Chondrocyte (in vitro differentiated cells): ENCODE measurements at regions not wholly inside any gene's neighbourhood (a gene's known extent, or its start where the extent isn't known, plus 50 kb on each side); places are given as distances from the start of the nearest gene placed in this dataset.

Source experiments
- DNase-seq: peaks from one replicate; pipeline ENCODE4 v3.0.0; 2021; ENCODE audit warnings: mixed read lengths, low spot score
- H3K27ac Mint-ChIP-seq: one replicate; pipeline ENCODE4 v1.8.0; 2021; ENCODE audit warnings: mild to moderate bottlenecking, moderate library complexity, mixed read lengths; ENCODE audit not compliant: unreplicated experiment
- H3K27me3 Mint-ChIP-seq: 2 replicates; pipeline ENCODE4 v1.8.0; 2021; ENCODE audit warnings: low read depth, mixed read lengths
- H3K36me3 Mint-ChIP-seq: 2 replicates; pipeline ENCODE4 v1.8.0; 2021; ENCODE audit warnings: low read depth, mixed read lengths
- H3K4me1 Mint-ChIP-seq: 2 replicates; pipeline ENCODE4 v1.8.0; 2021; ENCODE audit warnings: low read depth, mild to moderate bottlenecking, mixed read lengths
- H3K4me3 Mint-ChIP-seq: one replicate; pipeline ENCODE4 v1.8.0; 2021; ENCODE audit warnings: mild to moderate bottlenecking, moderate library complexity, mixed read lengths; ENCODE audit not compliant: unreplicated experiment
- H3K9me3 Mint-ChIP-seq: 2 replicates; pipeline ENCODE4 v1.8.0; 2021; ENCODE audit warnings: low read depth, mixed read lengths
- TF ChIP-seq, protein P1 (sequence below): fragments of 200-600 bp; sonication (generic); IDR thresholded peaks from 2 replicates; pipeline ENCODE4 v1.5.0; 2021; ENCODE audit warnings: antibody characterized with exemption, mild to moderate bottlenecking, moderate library complexity

GRCh38 chr14:55744321-55744720, 164.3 kb downstream of the KTN1 start:
- Mint-ChIP-seq H3K27ac (no peak overlapping the region), H3K27me3 (no peaks in the 10 kb centered on the region), H3K4me3 (no peak overlapping the region), H3K4me1 (peaks cover 17% of the 10 kb centered on the region), H3K36me3 (no peaks in the 10 kb centered on the region), H3K9me3 (no peaks in the 10 kb centered on the region)
- TF ChIP-seq, protein P1, sequence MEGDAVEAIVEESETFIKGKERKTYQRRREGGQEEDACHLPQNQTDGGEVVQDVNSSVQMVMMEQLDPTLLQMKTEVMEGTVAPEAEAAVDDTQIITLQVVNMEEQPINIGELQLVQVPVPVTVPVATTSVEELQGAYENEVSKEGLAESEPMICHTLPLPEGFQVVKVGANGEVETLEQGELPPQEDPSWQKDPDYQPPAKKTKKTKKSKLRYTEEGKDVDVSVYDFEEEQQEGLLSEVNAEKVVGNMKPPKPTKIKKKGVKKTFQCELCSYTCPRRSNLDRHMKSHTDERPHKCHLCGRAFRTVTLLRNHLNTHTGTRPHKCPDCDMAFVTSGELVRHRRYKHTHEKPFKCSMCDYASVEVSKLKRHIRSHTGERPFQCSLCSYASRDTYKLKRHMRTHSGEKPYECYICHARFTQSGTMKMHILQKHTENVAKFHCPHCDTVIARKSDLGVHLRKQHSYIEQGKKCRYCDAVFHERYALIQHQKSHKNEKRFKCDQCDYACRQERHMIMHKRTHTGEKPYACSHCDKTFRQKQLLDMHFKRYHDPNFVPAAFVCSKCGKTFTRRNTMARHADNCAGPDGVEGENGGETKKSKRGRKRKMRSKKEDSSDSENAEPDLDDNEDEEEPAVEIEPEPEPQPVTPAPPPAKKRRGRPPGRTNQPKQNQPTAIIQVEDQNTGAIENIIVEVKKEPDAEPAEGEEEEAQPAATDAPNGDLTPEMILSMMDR, result no peak
- DNase-seq, result no peak

GRCh38 chr14:55745906-55746305, 165.9 kb downstream of the KTN1 start:
- DNase-seq, result no peak
- Mint-ChIP-seq H3K27ac (no peak overlapping the region), H3K4me1 (peaks cover 4% of the 10 kb centered on the region), H3K27me3 (no peaks in the 10 kb centered on the region), H3K4me3 (no peak overlapping the region), H3K9me3 (no peaks in the 10 kb centered on the region), H3K36me3 (no peaks in the 10 kb centered on the region)
- TF ChIP-seq, protein P1, result no peak

GRCh38 chr14:55746558-55746957, 166.6 kb downstream of the KTN1 start:
- H3K4me3 Mint-ChIP-seq, result no peak overlapping the region
- no peaks in the 10 kb centered on the region for H3K36me3 Mint-ChIP-seq
- no peak overlapping the region for H3K27ac Mint-ChIP-seq
- no peaks in the 10 kb centered on the region for H3K27me3 Mint-ChIP-seq
- no peaks in the 10 kb centered on the region for H3K9me3 Mint-ChIP-seq
- peaks cover 3% of the 10 kb centered on the region for H3K4me1 Mint-ChIP-seq
- DNase-seq, result no peak
- TF ChIP-seq, protein P1, result no peak

DNA sequence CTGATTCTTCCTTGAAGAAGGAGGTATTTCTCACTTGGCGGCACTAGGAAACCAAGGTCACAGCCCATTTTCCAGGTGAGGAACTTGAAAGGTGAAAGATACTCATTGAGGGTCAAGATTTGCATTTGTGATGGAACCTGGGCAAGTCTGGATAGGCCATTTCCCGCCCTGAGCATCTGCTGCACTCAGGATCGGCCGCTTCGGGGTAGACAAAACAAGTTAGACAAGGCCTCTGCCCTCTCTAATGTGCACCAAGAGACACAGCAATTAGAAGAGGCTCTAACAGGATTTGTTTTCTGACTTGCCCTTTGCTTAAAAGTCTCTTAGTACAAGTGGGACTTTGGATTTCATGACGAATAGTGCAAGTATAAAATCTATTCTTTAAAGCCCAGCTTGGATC, 167.2 kb downstream of the KTN1 start:
- H3K4me3 Mint-ChIP-seq, result no peak overlapping the region
- H3K4me1 Mint-ChIP-seq, result peaks cover 3% of the 10 kb centered on the region
- no peaks in the 10 kb centered on the region for H3K9me3 Mint-ChIP-seq
- H3K36me3 Mint-ChIP-seq, result no peaks in the 10 kb centered on the region
- H3K27ac Mint-ChIP-seq, result no peak overlapping the region
- no peaks in the 10 kb centered on the region for H3K27me3 Mint-ChIP-seq
- TF ChIP-seq, protein P1, result no peak
- no peak for DNase-seq

- Mint-ChIP-seq H3K27me3 (no peaks in the 10 kb centered on the region), H3K9me3 (no peaks in the 10 kb centered on the region)
These were observed 169.3 kb downstream of the KTN1 start for GRCh38 chr14:55749201-55749812.

More at GRCh38 chr14:55749201-55749812, 169.3 kb downstream of the KTN1 start:
- TF ChIP-seq, protein P1, result no peak
- DNase-seq, result no peak
- H3K27ac Mint-ChIP-seq, result no peak overlapping the region
- H3K36me3 Mint-ChIP-seq, result no peaks in the 10 kb centered on the region
- H3K4me3 Mint-ChIP-seq, result no peak overlapping the region
- peaks cover 14% of the 10 kb centered on the region for H3K4me1 Mint-ChIP-seq
